ENCODE measurements at regions not wholly inside any gene's neighbourhood (a gene's known extent, or its start where the extent isn't known, plus 50 kb on each side); places are given as distances from the start of the nearest gene placed in this dataset.

GRCh38 chrX:14164828-14165227 lies 135.1 kb upstream of the GEMIN8 start:
- no peak for DNase-seq (ENCODE audit: low read depth)

GRCh38 chrX:14125462-14125861 lies 95.8 kb upstream of the GEMIN8 start:
- no peak for DNase-seq (ENCODE audit: low read depth)

- no peak for DNase-seq (ENCODE audit: low read depth)
These were observed 94.9 kb upstream of the GEMIN8 start for GRCh38 chrX:14124562-14124961.

- peak; percentile 24 for DNase-seq (ENCODE audit: low read depth)
These were observed 66.0 kb upstream of the GEMIN8 start for GRCh38 chrX:14095702-14096101.

- DNase-seq (ENCODE audit: low read depth) = no peak
These were observed 64.5 kb upstream of the GEMIN8 start for GRCh38 chrX:14094191-14094590.

GRCh38 chrX:14084466-14084865 lies 54.8 kb upstream of the GEMIN8 start:
- DNase-seq (ENCODE audit: low read depth) = no peak

- no peak for DNase-seq (ENCODE audit: low read depth)
These were observed 54.1 kb upstream of the GEMIN8 start for GRCh38 chrX:14083783-14084182.

- no peak for DNase-seq (ENCODE audit: low read depth)
These were observed 50.3 kb upstream of the GEMIN8 start for GRCh38 chrX:14079891-14080430.

Measured in stromal cell of bone marrow (primary cell).